SHP77 (cell line): ENCODE measurements at regions not wholly inside any gene's neighbourhood (a gene's known extent, or its start where the extent isn't known, plus 50 kb on each side); places are given as distances from the start of the nearest gene placed in this dataset.

Source experiments
- DNase-seq, 2 experiments: peaks; one replicate each; lab custom pipeline; 2025; lab: John Stamatoyannopoulos, UW

DNA sequence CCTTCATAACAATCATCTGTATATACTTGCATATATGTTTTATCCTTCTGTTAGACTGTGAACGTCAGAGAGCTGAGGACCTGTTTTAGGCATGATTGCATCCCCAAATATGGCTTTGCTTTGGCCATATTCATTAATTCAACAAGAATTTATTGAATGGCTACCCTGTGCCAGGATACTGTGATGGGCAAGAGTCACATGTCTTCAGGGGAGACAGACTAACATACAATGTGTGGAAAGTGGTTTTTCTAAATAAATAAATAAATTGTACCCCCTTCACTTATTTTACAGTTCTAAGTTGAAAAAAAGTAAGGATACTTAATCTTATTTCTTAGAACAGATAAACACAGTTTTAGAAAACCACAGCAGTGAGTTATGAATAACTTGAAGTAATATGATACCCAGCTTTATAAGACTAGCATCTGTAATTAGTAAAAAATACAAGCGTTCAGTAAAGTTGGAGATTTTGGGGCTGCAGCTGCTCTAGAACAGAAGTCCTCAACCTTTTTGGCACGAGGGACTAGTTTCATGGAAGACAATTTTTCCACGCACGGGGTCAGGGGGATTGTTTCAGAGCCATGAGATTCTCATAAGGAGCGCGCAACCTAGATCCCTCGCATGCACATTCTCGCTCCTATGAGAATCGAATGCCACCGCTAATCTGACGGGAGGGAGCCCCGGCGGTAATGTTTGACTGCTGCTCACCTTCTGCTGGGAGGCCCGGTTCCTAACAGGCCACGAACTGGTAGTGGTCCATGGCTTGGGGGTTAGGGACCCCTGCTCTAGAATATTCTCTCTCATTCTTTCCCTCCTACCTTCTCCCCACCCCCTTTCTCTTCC is 89.4 kb upstream of the MTPN start:
- no peak for DNase-seq

DNA sequence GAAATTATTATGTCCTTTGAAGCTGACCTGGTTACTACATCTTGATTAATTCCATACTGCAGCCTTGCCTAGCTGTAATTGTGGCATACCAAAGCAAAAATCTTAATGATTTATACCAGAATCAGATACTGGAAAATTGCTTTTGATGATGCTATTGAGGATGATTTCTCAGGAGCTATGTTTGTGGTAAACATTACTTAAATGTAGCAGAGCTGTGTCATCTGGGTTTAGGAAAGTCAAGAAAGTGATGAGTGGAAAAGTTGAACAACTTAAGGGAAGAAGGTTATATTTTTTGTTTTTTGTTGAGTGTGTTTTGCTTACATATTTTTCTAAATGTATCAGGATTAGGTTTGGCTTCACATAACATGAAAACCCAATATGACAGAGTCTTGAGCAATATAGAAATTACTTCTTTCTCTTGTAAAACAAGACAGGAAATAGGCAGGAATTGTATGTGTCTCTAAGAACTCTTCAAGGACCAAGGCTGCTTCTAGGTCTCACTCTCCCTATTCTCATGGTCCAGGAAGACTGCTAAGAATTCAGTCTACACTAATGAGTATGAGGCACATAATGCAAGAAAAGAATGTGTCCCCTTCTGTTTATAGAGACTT is 87.6 kb upstream of the MTPN start:
- no peak for DNase-seq

DNA sequence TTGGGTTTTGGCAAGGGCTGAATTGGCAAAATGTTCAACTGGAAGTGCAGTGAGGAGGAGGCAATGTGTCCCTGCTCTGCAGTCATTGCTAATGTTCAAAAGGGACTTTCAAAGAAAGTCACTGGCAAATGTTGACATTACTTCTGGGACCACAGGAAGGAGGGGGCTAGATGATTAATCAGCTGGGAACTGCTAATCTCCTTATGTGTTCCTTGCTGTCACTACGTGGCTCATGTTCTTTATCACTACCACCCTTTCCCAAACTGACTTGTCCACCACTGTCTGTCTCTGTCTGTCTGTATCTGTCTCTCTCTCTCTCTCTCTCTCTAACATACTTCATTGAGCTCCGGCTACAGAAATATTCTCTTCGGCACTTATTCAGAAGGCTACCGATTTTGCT is 86.9 kb upstream of the MTPN start:
- DNase-seq = no peak

DNA sequence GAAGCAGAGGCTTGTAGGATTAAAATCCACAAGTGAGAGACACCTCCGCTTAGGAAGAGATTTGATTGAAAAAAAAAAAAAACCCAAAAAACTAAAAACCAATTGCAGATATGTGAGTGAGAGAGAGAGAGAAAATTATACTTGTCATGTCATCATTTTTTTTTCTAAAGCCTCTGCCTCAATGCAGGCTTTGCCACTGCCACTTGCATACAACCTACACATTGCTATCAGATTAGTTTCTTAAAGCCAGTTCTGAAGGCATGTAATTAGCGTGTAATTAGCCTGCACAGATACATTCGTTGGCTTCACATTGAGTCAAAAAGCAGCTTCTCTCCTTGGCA is 86.1 kb upstream of the MTPN start:
- no peak for DNase-seq

DNA sequence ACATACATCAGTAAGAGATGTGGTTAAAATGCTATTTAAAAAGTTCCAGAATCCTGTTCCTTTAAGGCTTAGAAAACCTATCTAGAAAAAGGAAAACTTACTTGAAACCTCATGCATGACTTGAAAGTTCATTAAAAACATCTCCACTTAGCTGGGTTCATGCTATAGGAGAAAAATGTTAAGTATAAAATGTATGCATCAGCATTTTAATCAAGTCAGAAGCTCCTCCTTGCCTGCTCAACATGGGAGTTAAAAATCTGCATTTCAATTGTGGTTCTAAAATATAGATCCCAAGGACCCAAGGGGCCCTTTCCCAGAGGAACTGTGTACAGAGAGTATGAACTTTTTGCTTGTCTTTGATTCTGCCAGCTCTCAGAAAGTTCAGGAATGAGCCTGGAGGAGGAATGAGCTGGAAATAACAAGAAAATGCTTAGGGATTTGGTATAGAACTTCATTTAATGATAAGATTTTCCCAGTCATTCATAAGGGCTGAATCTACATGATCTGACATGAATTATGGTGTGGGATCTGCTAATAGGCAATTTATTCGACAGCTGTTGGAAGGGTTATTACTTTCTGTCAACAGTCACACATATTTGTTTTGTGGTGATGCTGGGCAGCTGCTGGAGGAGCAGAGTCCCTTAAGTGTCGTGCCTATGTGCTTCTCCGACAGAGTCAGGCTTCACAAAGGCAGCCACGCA is 85.6 kb upstream of the MTPN start:
- DNase-seq = peak; percentile 85 to 90

DNA sequence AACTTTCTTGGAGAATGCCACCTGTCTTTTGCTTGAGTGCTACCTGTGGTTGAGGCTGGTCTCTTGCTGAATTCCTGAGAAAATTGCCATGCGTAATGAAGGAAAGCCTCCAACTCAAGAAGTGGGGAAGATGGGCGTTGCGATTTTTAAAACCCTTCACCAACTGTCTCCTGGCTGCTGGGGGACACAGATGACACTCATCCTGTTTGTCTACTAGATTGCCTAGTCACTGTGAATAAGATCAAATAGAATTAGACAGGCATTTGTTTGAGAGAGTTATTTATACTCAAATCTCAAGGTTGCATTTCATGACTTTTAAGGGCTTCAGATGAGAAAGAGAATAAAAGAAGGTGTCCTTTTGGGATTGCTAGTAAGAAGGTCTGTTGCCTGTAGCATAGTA is 84.3 kb upstream of the MTPN start:
- peak in 1 of 2 experiments; percentile 29 for DNase-seq

DNA sequence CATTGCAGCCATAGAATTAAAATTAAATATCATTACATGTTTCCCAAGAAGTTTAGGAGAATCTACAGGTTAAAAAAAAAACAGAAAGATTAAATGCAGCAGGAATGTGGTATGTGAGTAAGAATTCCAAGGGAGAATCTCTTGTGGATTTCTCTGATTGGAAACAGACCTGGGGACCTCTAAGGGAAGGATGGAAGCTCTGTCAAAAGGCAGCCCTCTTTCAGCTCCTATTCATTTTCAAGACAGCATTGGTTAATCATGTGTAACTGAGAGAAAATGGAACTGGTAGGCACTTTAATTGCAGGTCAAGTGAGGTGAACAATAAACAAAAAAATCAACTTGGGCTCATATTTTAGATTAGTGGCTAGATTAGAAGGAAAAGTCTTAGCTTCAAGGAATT is 81.4 kb upstream of the MTPN start:
- no peak for DNase-seq

DNA sequence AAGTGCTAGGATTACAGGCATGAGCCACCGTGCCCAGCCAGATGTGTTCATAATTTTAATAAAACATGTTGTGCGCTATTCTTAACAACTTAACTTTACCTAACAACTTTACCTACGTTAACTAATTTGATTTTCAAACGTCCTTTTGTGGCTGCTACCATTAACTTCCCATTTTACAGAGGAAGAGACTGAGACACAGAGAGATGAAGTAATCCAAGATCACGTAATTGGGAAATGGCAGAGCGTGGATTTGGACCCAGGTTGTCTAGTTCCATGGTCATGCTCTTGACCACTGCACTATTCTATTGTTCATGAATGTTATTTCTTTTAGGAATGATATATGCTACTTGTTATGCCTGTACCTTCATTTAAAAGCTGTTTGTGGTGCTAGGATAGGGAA is 80.3 kb upstream of the MTPN start:
- no peak for DNase-seq

DNA sequence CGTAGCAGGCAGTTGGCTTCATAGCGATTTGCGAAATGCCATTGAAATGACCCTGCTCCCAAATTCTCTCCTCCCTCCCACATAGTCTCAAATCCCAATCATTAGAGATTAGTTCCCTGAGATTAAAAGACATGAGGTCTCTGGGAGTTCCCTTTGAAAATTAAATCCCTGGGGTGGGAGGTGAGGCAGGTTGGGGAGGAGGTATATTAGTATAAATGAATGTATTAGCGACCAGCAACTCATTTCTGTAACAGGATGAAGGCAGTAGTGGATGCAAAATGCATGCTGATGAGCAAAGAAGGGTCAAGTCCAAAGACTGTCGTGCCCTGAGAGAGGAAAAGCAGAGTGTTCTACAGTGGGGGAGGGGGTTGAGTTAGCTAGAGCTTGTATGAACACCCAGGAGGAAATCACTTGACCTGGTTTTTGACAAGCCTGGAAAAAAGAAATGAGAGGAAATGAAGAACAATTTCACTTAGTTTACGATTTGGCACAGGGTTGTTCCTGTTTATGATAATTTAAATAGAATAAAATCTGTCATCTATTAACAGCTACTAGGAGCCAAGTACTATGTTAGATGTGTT is 79.6 kb upstream of the MTPN start:
- DNase-seq = no peak

DNA sequence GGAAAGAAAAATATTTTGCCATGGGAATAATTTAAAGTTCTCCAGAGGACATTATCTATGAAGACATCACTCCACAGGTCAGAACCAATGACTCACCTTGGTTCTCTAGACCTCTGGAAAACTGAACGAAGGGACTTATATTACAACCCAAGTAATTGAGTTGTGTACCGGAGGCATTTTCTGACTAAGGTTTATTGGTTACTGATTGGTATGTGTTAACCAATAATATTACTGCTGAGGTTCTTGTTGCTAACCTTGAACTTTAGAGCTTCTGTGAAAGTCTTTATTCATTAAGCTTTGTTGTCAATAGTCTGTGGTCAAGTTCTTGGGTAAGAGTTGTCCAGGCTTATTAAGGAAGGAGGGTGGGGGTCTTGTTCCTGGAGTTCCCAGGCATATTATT is 78.1 kb upstream of the MTPN start:
- no peak for DNase-seq

DNA sequence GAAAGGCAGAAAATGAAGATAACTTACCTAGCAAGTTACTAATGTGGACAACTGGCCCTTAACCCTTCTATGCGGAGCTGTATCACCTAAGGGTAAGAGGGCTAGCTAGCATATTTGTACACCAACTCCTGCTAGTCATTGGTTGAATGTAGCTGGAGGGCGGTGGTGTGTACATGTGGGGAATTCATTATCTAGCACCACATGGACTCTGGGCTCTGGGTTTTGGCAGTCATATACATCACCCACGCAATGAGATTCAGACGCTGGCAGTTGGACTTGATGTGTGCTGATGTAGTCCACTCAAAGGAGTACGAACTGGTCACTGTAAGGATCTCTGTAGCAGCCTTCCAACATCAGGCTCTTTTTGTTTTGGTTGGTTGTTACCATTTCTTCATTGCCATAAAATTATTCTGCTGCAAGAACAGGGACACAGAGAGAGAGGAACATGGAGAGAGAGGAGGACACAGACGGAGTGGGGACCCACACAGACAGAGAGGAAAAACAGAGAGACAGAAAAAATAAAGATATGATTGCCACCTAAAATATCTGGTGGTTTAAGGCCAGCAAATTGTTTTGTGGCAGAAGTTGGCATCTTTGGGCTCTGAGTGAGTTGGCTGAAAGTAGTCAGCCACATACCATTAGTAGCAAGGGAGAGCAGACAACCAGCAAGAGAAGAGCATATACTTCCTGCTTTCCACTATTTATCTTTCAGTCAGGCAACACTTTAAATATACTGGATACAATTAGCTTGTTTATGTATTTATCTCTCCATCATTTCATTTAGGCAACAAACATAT is 76.7 kb upstream of the MTPN start:
- no peak for DNase-seq

DNA sequence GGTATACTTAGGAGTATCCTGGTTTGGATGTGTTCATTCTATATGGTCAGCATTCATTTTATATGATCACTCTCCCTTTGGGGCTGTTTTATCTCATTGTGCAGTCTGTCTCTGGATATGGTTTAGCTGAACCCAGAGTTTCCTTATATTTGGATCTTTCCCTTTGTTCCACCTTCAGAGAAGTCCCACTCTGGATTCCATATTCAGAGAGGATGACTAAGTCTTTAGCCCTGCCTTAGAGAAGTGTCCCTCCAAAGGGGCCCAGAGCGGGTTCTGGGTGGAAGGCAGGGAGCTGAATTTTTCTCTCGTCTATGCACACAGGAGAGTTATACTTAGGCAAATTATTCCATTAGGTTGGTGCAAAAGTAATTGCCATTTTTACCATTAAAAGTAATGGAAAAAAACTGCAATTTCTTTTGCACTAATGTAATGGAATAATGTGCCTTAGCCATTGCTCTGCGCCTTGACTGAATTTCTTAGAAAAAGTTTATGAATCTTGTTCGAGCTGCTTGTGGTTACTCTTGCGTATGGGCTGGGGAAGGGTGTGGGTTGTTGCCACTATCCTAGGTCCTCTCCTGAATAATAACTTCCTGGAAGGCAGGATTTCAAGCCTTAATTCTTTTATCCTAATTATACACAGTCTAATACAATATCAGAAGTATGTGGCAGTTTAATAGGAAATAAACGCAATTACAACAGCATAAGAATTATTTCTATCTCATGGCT is 74.2 kb upstream of the MTPN start:
- no peak for DNase-seq

DNA sequence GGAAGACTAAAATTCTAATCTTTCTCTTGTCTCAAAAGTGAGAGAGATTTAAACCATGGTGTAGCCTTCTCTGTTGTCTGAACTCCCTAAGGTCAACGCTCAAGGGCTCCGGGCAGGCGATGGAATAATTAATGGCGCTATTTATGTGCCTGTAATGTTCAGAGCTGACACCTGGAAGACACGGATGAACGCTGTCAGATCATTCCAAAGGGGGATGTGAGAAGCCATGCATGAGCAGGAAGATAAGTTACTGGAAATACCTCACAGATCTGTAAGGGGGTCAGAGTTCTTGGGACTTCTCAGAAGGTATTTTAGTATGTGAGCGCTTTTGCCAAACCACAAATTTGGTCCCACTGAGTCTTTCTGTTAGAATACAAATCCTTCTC is 73.3 kb upstream of the MTPN start:
- DNase-seq = no peak

DNA sequence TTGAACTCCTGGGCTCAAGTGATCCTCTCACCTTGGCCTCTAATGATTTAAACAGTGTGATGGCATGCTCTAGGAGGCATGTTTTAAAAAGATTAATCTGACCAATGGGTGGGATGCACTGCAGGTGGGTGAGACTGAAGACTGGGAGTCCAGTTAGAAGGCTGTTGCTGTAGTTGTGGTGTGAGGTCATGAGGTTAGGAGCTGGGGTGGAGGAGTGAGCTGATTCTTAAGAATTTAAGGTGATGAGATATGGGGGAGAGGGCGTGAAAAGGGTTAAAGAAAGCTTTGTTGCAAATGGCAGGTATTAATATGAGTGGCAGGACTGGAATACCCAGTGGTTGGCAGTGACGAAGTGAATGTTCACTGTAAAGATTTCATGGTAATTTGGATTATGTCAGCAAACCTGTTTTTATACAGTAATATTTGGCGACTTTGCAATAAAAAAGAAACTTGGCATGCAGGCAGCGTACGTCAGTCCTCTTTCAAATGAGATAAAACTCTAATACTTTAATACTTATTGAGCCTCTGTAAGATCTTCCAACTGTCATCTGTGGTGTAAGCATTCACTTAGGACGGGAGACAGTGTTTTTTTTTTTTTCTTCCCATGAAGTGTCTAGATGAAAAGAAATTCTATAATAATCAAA is 72.8 kb upstream of the MTPN start:
- no peak for DNase-seq

DNA sequence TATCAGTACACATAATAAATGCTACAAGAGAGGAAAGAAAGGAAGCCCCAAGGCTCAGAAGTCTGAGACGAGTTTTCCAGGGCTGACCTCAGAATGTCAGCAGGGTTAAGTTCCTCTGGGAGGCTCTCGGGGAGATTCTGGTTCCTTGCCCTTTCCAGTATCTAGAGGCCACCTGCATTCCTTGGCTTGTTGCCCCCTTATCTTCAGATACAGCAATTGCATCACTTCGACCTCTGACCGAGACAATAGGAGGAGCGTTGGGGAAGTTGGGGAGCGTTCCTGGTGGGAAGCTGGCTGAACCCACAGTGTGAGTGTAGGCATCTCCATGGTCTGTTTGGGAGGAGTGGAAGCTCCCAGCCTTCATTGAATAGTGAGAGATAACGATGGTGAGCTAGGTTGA is 72.0 kb upstream of the MTPN start:
- DNase-seq = no peak

DNA sequence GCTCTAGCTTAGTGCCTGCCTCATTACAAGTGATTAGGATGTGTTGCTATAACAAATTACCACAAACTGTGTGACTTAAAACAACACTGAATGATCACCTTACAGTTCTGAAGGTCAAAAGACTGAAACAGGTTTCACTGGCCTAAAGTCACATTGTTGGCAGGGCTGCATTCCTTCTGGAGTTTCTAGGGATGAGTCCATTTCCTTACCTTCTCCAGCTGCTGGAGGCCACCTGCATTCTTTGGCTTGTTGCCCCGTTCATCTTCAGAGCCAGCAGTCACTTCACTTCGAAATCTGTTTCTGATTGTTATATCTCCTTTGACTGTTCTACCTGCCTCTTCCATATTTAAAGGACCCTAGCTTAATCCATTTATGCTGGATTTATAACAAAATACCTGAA is 69.4 kb upstream of the MTPN start:
- DNase-seq = no peak

DNA sequence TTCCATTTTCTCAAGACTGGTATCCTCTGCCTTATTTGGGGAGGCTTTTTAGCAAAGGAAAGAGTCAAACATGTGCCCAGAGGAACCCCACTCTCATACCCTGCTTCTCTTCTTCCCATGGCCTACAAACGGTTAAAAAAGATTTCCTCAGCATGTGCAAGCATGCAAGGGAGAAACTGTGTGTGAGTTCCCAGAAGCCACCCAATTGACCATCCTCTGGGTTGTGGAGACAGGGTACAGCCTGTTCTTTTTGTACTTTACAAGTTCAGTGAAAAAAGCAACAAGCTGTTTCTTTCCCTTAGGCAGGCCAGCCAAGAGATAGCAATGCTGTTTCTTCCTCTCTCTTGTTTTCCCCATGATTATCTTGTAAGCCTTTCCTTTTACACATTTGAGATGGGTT is 68.8 kb upstream of the MTPN start:
- DNase-seq = no peak

DNA sequence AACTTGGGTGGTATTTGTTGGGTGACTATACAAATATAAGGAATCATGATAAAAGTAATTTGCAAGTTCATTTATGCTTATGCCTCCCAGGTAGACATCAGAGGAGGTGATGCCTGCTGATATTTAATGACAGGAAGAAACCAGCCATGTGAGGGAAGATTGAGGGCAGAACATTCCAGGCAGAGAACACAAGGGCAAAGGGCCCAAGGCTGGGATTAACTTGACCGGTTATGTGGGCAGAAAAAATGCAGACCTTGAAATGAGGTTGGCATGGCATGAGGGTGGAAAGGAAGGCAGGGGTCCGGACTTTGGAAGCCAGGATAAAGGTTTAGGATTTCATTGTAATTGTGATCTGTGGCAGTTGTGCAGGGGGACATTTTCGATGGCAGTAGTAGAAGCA is 68.0 kb upstream of the MTPN start:
- no peak for DNase-seq

DNA sequence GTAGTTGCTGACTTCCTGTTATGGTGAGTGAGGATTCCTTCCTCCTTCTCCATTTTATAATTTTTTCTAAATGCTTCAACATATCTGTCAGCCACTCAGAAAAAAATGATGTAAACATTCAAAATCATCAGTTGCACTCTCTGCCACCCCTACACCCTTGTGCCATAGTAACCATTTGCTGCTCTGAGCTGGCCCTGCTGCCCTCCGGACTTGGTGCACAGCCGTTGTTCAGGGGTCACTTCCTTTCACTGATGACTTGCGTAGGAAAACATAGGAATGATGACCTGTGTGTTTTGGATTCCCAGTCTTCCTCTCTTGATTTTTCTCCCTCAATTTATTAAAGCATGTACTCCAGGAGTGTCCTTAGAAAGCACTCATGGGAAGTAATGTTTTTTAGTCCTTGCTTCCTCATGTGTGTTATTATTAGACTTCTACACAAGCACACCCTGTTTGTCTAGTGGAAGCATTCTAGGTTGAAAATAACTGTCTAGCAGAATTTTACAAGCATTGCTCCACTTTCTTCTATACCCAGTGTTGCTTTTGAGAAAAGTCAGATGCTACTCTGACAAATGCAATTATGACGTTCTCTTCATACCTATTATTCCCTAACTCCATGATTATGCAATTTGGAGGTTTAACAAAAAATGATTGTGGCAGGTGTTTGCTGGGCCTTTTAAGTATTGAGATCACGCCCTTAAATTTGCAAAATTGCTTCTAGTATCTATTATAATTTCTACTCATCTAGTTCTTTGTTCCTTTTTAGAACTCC is 62.6 kb upstream of the MTPN start:
- DNase-seq = no peak

DNA sequence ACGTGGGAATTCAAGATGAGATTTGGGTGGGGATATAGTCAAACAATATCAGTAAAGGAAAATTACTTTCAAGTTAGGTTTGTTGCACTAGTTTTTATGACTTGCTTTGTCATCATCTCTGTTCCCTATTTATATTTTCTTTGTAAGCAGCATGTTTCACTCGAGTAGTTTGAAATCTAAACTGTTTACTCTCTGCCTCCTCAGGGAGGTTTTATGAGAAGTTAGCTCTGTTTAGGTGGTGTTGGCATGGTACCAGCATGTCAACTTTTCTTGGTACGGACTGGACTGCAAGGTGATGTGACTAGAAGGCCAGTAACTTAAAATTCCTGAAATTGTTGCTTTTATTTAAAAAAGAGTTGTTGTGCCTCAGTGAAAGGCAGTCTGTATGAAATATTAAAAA is 59.2 kb upstream of the MTPN start:
- no peak for DNase-seq
